Ammon's horn (tissue), 1 donor: ENCODE measurements at regions not wholly inside any gene's neighbourhood (a gene's known extent, or its start where the extent isn't known, plus 50 kb on each side); places are given as distances from the start of the nearest gene placed in this dataset.

Experiments
- DNase-seq: peaks from one replicate; pipeline ENCODE4 v3.0.0-alpha.2; 2016; ENCODE audit warnings: low spot score

GRCh38 chr3:117719316-117719926, 1009.8 kb downstream of the TUSC7 start:
- no peak for DNase-seq

- DNase-seq: no peak
These were observed 1012.3 kb downstream of the TUSC7 start for GRCh38 chr3:117721866-117722265.

- peak; percentile 60 for DNase-seq
These were observed 1013.3 kb downstream of the TUSC7 start for GRCh38 chr3:117722856-117723255.

- no peak for DNase-seq
These were observed 1014.2 kb downstream of the TUSC7 start for GRCh38 chr3:117723825-117724224.

- no peak for DNase-seq
These were observed 1015.7 kb downstream of the TUSC7 start for GRCh38 chr3:117725314-117725713.

GRCh38 chr3:117726776-117727175, 1017.2 kb downstream of the TUSC7 start:
- DNase-seq: no peak

GRCh38 chr3:117728226-117728625, 1018.6 kb downstream of the TUSC7 start:
- DNase-seq: no peak

- no peak for DNase-seq
These were observed 1024.9 kb downstream of the TUSC7 start for GRCh38 chr3:117734496-117734895.

GRCh38 chr3:117735481-117736101, 1026.0 kb downstream of the TUSC7 start:
- no peak for DNase-seq

GRCh38 chr3:117736846-117737245, 1027.3 kb downstream of the TUSC7 start:
- DNase-seq: no peak

- DNase-seq: no peak
These were observed 1034.4 kb downstream of the TUSC7 start for GRCh38 chr3:117743993-117744392.

GRCh38 chr3:117744935-117745334, 1035.4 kb downstream of the TUSC7 start:
- DNase-seq: no peak

GRCh38 chr3:117745516-117745915, 1035.9 kb downstream of the TUSC7 start:
- DNase-seq: no peak

GRCh38 chr3:117746066-117746465, 1036.5 kb downstream of the TUSC7 start:
- peak; percentile 81 for DNase-seq

GRCh38 chr3:117748131-117748530, 1038.6 kb downstream of the TUSC7 start:
- DNase-seq: no peak

GRCh38 chr3:117750674-117751269, 1041.2 kb downstream of the TUSC7 start:
- no peak for DNase-seq

- peak; percentile 85 for DNase-seq
These were observed 1042.1 kb downstream of the TUSC7 start for GRCh38 chr3:117751651-117752050.

- DNase-seq: no peak
These were observed 1043.6 kb downstream of the TUSC7 start for GRCh38 chr3:117752984-117753717.

- no peak for DNase-seq
These were observed 1044.5 kb downstream of the TUSC7 start for GRCh38 chr3:117754058-117754457.

GRCh38 chr3:117754841-117755240, 1045.3 kb downstream of the TUSC7 start:
- no peak for DNase-seq

- DNase-seq: no peak
These were observed 1047.0 kb downstream of the TUSC7 start for GRCh38 chr3:117756563-117756962.

- DNase-seq: peak; percentile 19
These were observed 1052.4 kb downstream of the TUSC7 start for GRCh38 chr3:117761703-117762620.
